Progenitor cell of endocrine pancreas (in vitro differentiated cells): ENCODE measurements at regions not wholly inside any gene's neighbourhood (a gene's known extent, or its start where the extent isn't known, plus 50 kb on each side); places are given as distances from the start of the nearest gene placed in this dataset.

ENCODE experiments used
- DNase-seq: peaks from one replicate; pipeline ENCODE4 v3.0.0; 2021; ENCODE audit warnings: low spot score; ENCODE audit not compliant: unreplicated experiment
- H3K27ac Mint-ChIP-seq: 2 replicates; pipeline ENCODE4 v1.8.0; 2021; ENCODE audit warnings: mild to moderate bottlenecking, moderate library complexity, mixed read lengths
- H3K27me3 Mint-ChIP-seq: 2 replicates; pipeline ENCODE4 v1.8.0; 2021; ENCODE audit warnings: mixed read lengths
- H3K36me3 Mint-ChIP-seq: 2 replicates; pipeline ENCODE4 v1.8.0; 2022; ENCODE audit warnings: mixed read lengths; ENCODE audit not compliant: insufficient read depth
- H3K4me1 Mint-ChIP-seq: 2 replicates; pipeline ENCODE4 v1.8.0; 2021; ENCODE audit warnings: low read depth, mixed read lengths
- H3K4me3 Mint-ChIP-seq: 2 replicates; pipeline ENCODE4 v1.8.0; 2021; ENCODE audit warnings: low read depth, mild to moderate bottlenecking, moderate library complexity, mixed read lengths
- H3K9me3 Mint-ChIP-seq: 2 replicates; pipeline ENCODE4 v1.8.0; 2021; ENCODE audit warnings: low read depth, mixed read lengths
- TF ChIP-seq, protein P1 (sequence below): fragments of 200-600 bp; sonication (generic); IDR thresholded peaks from one replicate; pipeline ENCODE4 v1.5.0; 2021; ENCODE audit warnings: antibody characterized with exemption, mild to moderate bottlenecking; ENCODE audit not compliant: unreplicated experiment

DNA sequence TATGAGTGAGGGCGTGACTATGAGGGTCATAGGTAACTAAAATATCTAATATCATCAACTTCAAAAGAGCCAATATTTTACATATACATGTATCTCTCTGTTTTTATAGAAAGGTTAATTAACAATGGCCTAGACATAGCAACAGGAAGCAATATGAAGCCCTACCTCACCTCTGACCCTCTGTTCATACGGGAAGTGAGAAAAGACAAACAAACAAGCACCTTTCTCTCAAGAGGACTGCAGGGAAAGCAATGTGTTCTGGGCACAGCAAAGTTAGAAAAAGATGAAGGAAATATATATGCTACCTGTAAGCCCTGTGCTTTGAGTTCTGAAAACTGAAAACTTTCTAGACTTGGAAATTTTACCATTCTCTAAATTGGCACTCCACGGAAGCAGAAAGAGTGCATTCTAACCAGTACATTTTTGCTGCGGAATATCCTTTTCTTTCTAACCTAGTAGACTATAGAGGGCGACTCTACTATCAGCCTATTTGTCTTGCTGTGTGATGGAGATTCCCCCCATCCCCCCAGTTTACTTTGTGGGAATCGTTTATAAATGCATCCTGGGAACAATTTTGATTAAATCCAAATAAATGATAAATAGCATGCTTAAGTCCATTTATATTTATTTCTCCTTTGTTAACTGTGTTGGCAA, 830.4 kb upstream of the FAT3 start:
- H3K36me3 Mint-ChIP-seq: no peaks in the 10 kb centered on the region
- no peak overlapping the region for H3K27ac Mint-ChIP-seq
- no peaks in the 10 kb centered on the region for H3K9me3 Mint-ChIP-seq
- H3K4me1 Mint-ChIP-seq: peaks cover 20% of the 10 kb centered on the region
- DNase-seq: no peak
- TF ChIP-seq, protein P1, sequence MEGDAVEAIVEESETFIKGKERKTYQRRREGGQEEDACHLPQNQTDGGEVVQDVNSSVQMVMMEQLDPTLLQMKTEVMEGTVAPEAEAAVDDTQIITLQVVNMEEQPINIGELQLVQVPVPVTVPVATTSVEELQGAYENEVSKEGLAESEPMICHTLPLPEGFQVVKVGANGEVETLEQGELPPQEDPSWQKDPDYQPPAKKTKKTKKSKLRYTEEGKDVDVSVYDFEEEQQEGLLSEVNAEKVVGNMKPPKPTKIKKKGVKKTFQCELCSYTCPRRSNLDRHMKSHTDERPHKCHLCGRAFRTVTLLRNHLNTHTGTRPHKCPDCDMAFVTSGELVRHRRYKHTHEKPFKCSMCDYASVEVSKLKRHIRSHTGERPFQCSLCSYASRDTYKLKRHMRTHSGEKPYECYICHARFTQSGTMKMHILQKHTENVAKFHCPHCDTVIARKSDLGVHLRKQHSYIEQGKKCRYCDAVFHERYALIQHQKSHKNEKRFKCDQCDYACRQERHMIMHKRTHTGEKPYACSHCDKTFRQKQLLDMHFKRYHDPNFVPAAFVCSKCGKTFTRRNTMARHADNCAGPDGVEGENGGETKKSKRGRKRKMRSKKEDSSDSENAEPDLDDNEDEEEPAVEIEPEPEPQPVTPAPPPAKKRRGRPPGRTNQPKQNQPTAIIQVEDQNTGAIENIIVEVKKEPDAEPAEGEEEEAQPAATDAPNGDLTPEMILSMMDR: no peak
- no peaks in the 10 kb centered on the region for H3K27me3 Mint-ChIP-seq
- H3K4me3 Mint-ChIP-seq: no peak overlapping the region

DNA sequence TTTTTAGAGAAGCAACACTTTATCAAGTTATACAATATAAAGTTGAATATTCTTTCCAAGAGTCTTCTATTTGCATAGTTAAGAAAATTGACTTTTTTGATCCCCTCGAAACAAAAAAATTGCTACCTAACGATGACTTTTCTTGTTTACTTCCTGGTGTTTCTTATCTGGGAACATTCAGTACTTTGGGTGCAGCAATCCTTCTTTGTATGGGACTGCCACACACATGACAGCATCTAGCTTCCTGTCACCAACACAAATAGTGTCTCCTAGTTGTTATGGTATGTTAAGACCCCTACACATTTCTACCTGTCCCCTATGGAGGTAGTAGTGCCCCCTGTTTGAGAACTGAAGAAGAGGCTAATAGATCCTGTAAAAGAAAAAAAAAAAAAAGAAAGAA, 841.7 kb upstream of the FAT3 start:
- TF ChIP-seq, protein P1: no peak
- Mint-ChIP-seq H3K9me3 (peaks cover 4% of the 10 kb centered on the region), H3K36me3 (no peaks in the 10 kb centered on the region), H3K27me3 (no peaks in the 10 kb centered on the region), H3K4me1 (no peaks in the 10 kb centered on the region), H3K27ac (no peak overlapping the region), H3K4me3 (no peak overlapping the region)
- DNase-seq: no peak

DNA sequence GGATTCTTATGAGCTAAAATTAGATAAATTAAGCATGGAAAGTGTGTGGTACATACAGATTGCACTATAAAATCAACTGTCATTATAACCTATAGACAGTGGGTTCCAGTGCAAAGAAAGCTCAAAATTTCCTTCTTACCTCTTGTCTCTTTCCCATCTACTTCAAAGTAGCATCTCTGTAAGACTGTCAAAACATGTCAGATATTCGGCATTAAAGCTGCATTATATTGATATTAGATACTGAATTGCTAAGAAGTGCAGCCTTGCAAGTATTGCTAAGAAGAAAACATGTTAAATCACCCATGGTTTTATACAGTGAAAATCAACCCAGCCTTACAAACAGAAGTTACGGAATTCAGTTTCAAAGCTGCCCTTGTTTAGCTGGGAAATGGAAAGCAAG, 849.8 kb upstream of the FAT3 start:
- Mint-ChIP-seq H3K4me1 (peaks cover 2% of the 10 kb centered on the region), H3K36me3 (no peaks in the 10 kb centered on the region), H3K27ac (no peak overlapping the region), H3K27me3 (no peaks in the 10 kb centered on the region), H3K4me3 (no peak overlapping the region), H3K9me3 (no peaks in the 10 kb centered on the region)
- no peak for DNase-seq
- TF ChIP-seq, protein P1: no peak

DNA sequence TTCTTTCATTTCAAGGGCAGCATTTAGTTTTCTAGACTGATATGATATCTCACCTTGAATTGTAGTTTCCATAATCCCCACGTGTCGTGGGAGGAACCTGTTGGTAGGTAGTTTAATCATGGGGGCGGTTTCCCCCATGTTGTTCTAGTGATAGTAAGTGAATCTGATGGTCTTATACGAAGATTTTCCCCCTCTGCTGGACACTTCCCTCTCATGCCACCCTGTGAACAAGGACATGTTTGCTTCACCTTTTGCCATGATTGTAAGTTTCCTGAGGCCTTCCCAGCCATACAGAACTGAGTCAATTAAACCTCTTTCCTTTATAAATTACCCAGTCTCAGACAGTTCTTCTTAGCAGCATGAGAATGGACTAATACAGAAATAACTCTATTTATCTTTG, 851.1 kb upstream of the FAT3 start:
- Mint-ChIP-seq H3K36me3 (no peaks in the 10 kb centered on the region), H3K9me3 (no peaks in the 10 kb centered on the region), H3K4me3 (no peak overlapping the region), H3K27ac (no peak overlapping the region), H3K4me1 (peaks cover 2% of the 10 kb centered on the region), H3K27me3 (no peaks in the 10 kb centered on the region)
- DNase-seq: no peak
- TF ChIP-seq, protein P1: peak; percentile 21

DNA sequence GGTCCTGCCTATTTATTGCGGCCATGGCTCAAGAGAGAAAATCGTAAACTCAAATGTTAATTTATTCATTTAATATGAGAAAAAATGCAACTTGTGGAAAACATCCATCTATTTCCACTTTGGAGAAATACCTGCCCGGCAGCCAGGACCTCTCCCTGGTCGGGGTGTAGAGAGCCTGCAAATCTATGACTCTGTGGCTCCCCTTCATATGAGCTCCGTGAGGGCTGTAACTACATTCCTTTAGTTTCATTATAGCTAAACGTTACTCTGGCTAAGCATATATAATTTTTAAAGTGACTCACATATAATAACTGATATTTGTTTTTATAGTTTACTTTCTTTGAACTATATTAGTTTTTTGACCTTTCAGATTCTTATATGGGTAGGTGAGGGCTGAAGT, 857.8 kb upstream of the FAT3 start:
- H3K9me3 Mint-ChIP-seq: no peaks in the 10 kb centered on the region
- no peak overlapping the region for H3K4me3 Mint-ChIP-seq
- no peaks in the 10 kb centered on the region for H3K4me1 Mint-ChIP-seq
- no peaks in the 10 kb centered on the region for H3K36me3 Mint-ChIP-seq
- TF ChIP-seq, protein P1: no peak
- H3K27me3 Mint-ChIP-seq: no peaks in the 10 kb centered on the region
- no peak for DNase-seq
- no peak overlapping the region for H3K27ac Mint-ChIP-seq
